ENCODE measurements at regions not wholly inside any gene's neighbourhood (a gene's known extent, or its start where the extent isn't known, plus 50 kb on each side); places are given as distances from the start of the nearest gene placed in this dataset.
A peak's percentile ranks its signal among the peaks of the same experiment; 100 is the strongest.

DNA sequence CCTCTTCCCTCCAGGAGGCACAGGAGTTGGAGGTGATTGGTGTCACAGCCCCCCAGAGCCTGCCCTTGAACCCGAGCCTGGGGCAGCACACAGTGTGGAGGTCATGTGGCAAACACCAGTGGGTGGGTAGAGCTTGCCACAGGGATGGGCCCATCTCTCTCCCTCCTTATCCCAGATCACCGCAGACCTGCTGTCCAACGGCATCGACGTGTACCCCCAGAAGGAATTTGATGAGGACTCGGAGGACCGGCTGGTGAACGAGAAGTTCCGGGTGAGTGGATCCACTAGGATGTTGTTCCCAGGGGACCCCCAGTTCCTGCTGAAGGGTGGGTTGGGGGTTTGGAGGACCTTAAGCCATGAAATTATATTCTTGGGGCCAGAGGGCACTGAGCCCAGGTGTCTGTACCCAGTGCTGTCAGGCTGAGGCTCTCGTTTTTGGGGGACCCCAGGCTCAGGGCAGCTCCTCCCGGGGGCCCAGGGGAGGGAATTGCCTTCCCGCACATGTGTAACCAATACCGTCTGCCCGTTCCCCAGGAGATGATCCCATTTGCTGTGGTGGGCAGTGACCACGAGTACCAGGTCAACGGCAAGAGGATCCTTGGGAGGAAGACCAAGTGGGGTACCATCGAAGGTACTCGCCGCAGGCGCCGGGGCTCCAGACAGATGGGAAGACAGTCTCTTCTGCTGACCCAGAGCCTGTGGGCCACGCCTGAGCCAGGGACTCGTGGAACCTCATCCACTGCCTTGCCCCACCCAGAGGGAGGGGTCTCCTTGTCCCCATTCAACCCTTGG lies 351.9 kb downstream of the SEC14L1 start:
- DNase-seq, result no peak

DNA sequence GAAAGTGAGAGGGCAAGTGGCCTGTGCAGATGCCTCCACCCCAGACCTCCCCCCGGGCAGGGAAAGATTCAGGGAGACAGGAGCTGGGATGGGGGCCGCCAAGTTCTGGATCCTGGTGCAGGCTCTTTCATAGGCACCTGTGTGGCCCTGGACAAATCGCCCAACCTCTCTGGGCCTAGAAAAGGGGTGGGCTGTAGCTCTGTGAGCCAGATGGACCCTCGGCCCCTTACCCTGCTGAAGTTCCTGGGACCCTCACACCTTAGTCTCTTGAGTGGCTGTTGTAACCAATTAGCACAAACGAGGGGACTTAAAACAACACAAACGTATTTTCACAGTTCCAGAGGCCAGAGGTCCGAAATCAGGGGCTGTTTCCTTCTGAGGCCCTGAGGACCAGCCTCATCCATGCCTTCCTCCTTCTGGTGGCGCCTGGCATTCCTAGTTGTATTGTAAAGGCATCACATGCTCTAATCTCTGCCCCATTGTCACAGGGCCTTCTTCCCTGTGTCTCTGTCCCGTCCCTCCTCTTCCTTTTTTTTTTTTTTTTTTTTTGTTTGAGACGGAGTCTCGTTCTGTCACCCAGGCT lies 352.6 kb downstream of the SEC14L1 start:
- no peak for DNase-seq

DNA sequence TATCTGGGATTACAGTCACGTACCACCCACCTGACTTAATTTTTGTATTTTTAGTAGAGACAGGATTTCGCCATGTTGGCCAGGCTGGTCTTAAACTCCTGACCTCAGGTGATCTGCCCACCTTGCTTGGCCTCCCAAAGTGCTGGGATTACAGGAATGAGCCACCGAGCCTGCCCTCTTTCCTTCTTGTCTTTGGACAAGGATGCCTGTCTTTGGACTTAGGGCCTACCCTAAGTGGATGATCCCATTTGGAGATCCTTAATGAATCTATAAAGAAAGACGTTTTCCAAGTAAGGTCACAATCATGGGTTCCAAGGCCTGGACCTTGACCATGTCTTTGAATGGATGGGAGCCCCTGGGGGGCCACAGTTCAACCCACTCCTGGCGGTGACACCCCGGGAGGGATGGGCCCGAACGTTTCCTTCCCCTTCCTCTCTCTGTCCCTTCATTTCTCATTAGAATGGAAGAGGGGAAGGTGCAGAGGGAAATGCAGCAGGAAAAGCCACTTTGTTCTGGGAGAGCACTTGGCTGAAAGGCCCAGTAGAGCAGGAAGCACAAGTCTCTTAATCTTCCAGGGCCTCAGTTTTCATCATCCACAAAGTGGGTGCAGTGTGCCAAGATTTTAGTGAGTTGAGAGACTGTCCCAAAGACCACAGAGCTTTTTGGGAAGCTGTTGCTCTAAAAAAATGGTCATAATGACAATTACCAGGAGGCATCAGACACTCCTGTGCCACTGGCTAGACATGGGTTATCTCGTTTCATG lies 353.3 kb downstream of the SEC14L1 start:
- DNase-seq, result no peak

DNA sequence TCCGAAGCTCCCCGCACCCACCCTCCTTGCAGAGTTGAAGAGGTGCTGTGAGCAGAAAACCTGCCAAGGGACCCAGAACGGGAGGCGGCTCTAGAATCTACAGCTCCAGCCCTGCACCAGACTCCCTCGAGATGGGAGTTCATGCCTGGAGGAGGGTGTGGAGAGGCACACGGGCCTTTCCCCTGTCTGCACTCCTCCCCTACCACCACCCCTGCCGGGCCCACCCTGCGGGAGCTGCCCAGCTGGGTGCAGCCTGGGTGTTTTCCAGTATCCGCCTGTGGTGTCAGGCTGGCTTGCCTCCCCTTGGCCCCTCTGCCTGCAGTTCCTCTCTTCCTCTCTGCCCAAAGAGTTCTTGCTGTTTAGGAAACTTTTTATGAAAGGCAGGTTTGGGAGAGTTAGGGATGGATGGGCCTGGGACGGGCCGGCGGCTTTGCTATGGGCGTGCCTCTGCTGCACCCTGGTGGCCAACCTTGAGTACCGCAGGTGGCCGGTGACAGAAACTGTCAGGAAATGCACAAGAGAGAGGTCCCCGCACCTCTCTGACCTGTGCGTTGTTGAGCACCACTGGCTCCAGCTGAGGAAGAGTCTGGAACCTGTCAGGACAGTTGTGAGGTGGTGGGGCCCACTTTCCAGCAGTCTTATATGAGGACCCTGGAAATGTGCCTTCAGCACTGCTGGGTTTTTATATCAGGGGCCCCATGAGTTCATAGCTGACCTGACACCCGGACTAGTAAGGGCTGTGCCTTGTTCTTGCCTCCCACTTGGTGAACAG lies 354.1 kb downstream of the SEC14L1 start:
- peak; percentile 75 for DNase-seq

DNA sequence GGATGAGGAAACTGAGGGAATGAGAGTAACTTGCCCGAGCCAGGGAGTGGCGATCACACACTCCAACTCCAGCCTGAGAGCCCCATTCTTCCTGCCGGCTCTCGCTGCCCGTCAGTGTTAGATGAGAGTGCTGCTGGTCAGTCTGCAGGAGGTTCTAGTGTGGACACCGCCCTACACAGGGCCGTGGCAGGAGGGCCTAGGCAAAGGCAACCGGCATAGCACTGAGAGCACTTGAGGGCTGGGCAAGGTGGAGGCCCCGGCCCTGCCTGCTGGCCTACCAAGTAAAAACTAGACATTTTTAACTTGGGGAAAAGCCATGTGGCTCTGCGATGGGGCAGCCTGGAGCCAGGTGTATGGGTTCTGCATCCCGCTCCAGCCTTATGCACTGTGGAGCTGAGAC lies 354.8 kb downstream of the SEC14L1 start:
- no peak for DNase-seq

DNA sequence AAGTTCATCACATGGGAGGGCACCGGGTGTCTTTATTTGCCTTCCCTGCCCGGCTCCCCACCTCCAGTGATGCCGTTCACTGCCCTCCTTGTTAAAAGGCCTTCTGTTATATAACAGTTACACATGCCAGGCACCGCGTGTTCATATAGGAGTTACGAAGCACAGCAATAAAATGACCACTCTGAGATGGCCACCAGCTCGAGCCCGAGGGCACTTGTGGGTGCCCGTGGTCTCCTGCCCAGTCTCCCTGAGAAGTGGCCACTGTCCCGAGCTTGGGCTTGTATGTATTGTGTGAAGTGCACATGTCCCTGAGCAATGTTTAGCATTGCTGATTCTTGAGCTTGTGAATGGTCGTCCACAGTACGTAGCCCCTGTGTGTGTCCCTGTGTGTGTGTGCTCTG lies 355.6 kb downstream of the SEC14L1 start:
- DNase-seq, result no peak

DNA sequence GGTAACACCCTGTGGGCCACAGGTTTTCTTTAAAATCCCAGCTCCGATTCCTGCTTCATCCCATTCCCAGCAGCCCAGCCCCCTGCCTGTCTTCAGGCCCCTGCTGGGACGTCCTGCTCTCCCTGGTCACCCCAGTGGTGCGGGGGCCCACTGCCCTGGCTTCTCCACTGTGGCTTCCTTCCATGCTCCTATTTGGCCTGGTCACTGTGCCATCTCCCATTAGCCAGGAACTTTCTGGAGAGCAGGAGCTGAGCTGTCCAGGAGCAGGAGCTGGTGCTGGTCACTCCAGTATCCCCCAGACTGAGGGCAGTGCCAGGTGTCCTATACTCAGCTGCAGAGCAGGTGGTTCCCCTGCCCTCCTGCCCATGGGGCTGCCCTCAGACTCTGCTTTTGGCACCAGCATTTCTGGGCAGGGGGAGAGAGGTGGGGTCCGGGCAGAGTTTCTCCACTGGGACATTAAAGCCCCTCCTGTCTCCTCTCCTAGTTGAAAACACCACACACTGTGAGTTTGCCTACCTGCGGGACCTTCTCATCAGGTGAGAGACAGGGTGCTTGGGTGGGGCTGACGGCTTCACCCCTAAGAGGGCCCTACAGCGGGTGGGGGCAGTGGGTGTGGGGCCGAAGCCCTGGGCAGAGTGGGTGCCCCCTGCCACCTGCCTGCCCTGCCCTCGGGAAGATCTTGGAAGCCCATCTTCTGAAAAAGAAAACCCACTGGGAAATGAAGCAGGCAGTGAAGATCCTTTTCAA lies 356.2 kb downstream of the SEC14L1 start:
- no peak for DNase-seq

DNA sequence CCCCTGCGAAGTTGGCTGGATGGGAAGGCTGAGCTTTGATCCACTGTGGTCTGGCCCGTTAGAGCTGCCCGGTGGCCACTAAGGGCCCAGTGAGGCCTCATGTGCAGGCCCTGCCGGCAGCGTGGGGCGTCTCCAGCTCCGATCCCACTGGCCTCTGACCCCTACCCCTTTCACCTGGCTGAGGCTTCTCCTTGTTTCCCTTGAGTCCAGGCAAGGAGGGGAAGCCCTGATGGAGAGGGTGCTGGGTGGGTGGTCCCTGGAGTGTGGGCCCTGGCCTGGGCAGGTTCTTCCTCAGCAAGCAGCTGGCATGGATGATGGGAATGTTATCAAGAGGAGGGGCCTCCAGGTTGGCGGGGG lies 356.8 kb downstream of the SEC14L1 start:
- DNase-seq, result no peak

DNA sequence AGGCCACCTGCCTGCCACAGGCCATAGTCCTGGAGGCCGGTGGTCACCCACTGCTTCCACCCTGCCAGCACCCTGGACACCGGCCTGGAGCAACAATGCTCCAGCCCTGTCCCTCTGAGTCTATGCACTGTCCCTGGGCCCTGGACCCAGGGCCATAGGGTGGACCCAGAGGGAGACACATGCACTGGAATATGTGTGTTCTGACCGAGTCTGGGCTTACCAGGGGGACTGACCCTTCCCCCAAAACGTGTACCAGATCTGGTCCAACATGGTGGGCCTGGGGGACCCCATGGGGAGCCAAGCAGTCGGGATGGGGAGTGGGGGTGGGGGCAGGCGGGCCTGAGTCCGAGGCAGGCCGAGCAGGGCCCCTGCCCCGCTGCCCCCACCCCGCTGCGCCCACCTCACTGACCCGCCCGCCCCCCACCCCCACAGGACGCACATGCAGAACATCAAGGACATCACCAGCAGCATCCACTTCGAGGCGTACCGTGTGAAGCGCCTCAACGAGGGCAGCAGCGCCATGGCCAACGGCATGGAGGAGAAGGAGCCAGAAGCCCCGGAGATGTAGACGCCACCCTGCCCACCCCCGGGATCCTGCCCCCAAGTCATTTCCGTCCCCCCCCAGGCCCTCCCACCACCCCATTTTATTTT lies 357.4 kb downstream of the SEC14L1 start:
- DNase-seq, result no peak

DNA sequence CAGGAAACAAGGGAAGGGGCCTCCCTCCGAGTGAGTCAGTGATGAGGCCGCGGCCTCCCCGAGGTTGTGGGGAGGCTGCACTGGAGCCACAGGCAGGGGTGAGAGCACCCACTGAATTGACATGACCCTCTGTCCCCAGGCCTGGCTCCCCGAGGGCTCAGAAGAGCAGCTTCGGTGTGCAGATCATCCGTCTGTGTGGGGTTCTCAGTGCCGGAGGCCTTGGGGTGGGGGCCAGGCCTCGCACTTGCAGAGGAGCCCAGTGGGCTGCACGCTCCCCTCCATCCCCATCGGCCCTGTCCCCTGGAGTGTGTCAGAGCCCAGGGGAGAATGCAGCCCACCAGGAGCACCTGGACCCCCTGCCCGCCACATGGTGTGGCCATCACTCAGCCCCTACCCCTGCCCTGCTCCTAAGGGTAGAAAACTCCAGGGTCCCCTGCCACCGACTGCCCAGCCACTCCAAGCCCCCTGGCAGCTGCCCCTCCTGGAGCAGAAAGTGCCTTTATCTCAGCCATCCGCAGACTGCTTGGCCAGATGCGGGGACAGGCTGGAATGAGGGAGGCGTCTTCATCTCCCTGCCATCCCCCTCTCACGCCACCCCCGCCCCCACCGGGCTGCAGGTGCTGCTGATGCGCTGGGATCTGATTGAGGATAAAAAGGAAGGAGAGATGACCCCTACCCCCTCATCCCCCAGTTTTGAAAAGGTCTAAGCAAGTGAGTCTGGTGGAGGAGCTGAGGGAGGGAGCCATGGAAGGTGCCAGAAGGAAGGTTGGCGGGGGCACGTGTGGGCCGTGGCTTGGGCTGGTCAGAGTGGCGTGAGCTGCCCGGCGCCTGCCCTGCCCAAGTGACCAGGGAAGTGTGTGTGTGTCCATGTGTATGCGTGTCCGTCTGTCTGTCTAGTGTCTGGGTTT lies 358.3 kb downstream of the SEC14L1 start:
- no peak for DNase-seq

DNA sequence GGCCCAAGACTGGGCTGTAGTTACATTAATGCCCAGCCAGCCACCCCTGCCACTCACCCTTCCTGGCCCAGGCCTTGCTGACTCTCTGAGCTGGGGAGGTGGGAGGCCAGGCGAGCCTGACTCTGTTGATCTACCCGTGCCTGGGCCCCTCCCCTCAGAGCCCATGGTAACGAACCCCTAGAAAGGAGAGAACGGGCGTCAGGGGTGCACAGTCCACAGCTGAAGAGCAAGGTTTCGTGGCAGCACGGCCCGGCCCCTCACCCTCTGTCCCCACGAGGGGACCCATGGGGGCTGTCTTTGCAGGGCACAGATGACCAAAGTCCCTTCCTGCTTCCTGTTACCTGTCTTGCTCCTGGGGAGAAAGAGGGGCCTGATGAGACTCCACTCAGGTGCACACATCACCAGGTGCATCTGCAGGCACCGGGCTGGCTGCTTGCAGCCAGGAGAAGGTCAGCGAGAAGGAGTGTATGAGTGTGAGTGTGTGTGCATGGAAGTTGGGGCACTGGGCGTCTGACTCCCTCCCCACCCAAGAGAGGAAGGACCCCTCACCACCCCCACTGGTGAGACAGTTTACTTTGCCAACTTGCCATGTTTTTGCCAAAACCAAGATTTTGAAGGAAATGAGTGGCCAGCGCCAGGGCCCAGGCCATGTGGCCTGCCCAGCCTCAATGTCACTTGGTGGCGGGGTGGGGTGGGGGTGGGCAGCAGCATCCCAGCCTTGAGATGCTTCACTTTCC lies 359.1 kb downstream of the SEC14L1 start:
- DNase-seq, result no peak

DNA sequence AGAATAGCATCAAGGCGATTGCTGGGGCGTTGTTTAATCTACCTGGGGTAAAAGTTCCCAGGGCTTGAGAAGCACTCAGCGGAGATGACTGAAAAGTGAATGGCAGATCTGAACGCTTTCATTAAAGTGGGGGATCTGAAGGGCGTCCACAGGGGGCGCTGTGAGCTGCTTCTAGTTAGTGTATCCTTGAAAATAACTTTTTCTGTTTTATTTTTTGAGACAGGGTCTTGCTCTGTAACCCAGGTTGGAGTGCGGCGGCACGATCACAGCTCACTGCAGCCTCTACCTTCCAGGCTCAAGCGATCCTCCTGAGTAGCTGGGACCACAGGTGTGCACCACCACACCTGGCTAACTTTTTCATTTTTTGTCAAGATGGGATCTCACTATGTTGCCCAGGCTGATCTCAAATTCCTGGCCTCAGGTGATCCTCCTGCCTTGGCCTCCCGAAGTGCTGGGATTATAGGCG lies 360.4 kb downstream of the SEC14L1 start:
- no peak for DNase-seq

DNA sequence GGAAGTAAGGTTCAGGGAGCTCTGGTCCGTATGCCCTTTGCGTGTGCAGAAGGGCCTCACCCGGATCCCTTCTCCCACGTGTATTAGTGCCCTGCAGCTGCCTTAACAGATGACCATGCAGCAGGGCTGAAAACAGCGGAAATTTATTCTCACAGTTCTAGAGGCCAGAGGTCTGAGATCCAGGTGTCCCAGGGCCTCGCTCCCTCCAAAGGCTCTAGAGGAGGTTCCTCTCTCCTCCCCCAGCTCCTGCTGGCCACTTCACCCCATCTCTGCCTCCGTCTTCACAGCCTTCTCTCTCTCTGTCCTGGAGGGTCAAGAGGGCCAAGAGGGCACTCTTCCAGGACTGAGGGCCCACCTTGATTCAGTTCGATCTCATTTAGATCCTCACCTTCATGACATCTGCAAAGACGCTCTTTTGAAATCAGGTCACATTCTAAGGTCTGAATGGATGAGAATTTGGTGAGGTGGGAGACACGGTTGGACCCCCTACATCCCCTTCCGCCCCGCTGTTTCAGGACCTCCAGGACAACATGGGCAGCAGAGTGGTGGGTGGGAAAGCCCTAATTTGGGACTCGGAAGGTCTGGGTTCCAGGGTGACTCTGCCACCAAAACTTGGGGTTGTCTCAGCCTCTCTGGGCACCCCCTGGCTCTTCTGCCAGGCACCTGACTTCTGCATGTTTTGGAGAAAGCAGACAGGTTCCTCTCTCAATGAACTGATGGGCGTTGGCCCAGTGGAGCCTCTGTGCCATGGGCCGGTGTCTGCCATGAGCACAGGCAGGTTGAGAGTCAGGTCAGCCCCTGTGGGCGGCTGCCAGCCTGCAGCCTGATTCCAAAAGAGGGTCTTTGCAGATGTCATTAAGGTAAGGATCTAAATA lies 361.2 kb downstream of the SEC14L1 start:
- no peak for DNase-seq

DNA sequence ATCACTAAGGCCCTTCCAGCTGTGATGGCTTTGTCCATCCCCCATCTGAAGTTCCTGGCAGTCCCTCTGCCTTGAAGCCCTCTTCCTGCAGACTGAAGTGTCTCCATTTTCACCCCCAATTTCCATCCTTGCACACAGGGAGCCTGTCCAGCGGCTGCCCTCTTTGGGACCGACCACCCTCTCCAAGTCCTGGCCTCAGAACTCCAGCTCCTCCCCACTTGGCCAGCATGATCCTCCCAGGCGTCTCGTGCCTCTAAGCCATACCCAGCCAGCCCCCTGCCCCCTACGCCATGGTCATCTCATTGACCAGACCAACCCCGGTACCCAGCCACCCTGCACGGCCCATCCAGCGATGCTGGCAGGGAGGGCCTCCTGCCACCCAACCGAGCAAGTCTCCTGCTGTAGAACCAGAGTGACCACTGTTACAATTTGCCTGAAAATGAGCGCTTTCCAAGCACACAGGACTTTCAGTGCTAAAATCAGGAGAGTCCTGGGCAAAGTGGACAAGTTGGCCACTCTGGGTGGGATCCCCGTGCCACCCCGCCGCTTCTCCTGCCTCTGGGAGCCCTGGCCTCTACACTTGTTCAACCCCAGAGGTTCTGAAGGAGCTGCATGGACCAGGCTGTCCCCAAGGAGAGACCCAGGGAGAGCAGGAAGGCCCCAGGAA lies 362.0 kb downstream of the SEC14L1 start:
- DNase-seq, result no peak

DNA sequence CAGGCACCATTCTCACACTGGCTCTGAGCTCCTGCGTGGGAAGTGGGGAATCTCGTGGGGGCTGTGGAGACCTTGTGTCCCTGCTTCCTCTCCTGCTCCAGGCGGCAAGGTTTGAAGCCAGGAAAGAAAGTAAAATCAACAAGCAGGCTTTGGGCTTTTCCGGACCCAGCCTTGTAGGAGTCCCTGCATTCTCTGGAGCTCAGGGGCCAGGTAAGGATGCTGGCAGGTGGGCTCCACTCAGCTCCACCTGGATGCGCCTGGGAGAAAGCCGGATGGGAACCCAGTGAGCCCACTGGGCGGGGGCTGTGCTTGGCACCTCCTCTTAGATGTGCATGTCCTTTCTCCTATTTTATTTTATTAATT lies 362.5 kb downstream of the SEC14L1 start:
- DNase-seq, result no peak

DNA sequence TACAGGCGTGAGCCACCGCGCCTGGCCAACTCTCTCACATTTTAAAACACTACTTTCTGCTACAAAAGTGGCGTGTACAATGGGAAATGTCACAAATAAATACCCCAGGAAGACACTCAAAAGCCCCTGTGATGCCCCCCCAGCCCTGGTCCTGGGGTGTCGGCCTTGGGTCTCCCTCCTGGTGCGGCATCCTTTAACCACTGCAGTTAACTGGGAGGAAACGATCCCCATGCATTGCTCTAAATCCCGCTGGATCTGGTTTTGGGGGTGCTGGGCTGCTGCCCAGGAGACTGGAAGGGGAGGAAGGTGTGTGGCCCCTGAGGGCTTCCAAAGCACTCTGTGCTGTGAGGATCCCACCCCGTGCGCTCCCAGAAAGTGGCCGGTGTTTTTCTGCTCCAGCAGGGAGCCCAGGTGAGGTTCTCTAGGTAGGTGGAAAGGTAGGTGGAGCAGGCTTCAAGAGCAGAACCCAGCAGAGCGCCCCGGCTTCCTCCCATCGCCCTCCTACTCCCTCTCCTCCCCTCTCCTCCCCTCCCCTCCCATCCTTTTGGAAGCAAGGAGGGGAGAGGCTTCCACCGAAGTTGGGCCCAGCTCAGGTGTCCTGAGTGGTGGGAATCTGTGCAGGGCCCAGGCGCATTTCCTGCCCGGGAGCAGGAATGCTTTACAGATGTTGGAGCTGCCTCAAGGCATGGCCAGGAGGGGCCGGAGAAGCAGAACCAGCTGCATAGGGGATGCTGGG lies 363.3 kb downstream of the SEC14L1 start:
- no peak for DNase-seq

DNA sequence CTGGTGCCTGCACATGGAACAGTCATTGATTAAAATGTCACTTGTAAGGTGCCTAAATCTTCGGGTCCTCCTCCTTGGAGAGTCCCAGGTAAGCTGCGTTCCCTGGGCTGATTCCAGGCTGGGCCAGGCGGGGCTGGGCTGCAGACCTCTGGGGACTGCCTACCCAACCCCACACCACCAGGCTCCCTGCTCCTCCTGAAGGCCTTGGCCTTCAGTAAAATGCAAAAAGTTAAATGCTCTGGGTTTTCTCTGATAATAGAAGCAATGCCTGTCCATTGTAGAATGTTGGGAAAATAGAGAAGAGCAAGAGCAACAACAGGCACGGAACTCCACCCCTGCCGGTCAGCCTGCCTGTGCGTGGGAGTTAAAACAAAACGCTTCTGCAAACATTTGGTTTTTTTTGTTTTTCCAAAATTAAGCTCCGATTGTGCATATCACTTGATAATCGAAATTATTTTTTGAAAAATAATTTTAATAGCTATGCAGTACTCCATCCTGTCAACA lies 363.9 kb downstream of the SEC14L1 start:
- DNase-seq, result no peak

DNA sequence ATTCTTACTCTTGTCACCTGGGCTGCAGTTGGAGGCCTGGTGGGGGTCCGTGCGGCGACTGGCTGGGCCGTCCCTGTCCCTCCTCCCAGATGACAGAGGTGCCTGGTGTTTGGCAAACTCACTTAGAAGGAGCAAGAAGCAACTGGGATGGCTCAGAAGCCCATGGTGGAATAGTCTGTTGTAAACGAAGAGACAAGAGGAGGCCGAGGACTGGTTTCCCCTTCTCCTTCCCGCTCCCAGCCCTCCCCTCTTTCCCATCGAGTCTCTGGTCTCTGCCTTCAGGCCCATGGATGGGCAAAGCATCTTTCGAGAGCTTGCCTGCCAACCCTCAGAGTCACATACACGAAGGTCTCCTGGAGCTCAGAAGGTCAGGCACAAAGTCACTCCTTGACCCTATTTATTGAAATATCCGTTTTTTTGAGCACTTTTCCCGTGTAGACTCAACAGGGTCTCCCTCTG lies 364.4 kb downstream of the SEC14L1 start:
- no peak for DNase-seq
